Stimulated activated naive B cell treated with anti-CD40 and anti-IgM and Interleukin-4, amounts not matched to agents 10 μg/mL and 1 μg/mL and 100 μg/mL, for 72 hours (primary cell): ENCODE measurements at regions not wholly inside any gene's neighbourhood (a gene's known extent, or its start where the extent isn't known, plus 50 kb on each side); places are given as distances from the start of the nearest gene placed in this dataset.

Experiments
- ATAC-seq, 2 donors: fragments of 150-1000 bp; cut with Tn5 transposase; replicated peaks; 2 replicates each; pipeline ENCODE4 v1.10.0; 2021; ENCODE audit warnings: moderate library complexity in 1 of 2
- DNase-seq: peaks from one replicate; pipeline ENCODE4 v3.0.0; 2021
- H3K27ac Mint-ChIP-seq: one replicate; pipeline ENCODE4 v1.8.0; 2022; ENCODE audit warnings: mild to moderate bottlenecking, mixed read lengths
- H3K27me3 Mint-ChIP-seq, 2 donors: one replicate each; pipeline ENCODE4 v1.8.0; 2022; ENCODE audit warnings: mixed read lengths in 2 of 2
- H3K36me3 Mint-ChIP-seq, 2 donors: one replicate each; pipeline ENCODE4 v1.8.0; 2022; ENCODE audit warnings: mixed read lengths in 2 of 2, mild to moderate bottlenecking in 1 of 2
- H3K4me1 Mint-ChIP-seq, 2 donors: one replicate each; pipeline ENCODE4 v1.8.0; 2022; ENCODE audit warnings: mixed read lengths in 2 of 2, mild to moderate bottlenecking in 1 of 2
- H3K4me3 Mint-ChIP-seq, 2 donors: one replicate each; pipeline ENCODE4 v1.8.0; 2022; ENCODE audit warnings: mild to moderate bottlenecking in 2 of 2, mixed read lengths in 2 of 2, moderate library complexity in 1 of 2
- H3K9me3 Mint-ChIP-seq, 2 donors: one replicate each; pipeline ENCODE4 v1.8.0; 2022; ENCODE audit warnings: mixed read lengths in 2 of 2, mild to moderate bottlenecking in 1 of 2

DNA sequence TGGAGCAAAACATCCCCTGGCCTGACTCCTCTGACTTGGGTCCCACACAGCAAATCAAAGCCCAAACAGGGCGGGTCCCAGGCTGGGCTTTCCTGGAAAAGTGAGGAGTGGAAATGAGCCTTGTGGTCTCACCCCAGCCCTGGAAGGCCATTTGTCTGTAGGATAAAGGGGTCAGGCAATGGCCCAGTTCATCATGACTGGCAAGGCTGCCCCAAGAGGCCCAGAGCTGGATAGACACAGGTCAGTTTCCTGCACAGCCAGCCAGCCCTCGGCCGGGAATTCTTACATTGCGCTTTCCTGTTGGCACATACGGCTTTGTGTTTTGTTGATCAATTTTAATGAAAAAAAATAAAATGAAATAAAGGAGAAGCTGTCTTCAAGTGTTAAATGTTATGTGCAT, 174.3 kb downstream of the TSHZ3 start:
- no peaks in the 10 kb centered on the region for H3K36me3 Mint-ChIP-seq
- no peaks in the 10 kb centered on the region for H3K4me1 Mint-ChIP-seq
- H3K9me3 Mint-ChIP-seq, result peaks cover 4 to 5% of the 10 kb centered on the region in 2 donors
- no peaks in the 10 kb centered on the region for H3K27me3 Mint-ChIP-seq
- no peak overlapping the region for H3K4me3 Mint-ChIP-seq
- H3K27ac Mint-ChIP-seq, result no peak overlapping the region
- DNase-seq (no peak), ATAC-seq (no peak)

DNA sequence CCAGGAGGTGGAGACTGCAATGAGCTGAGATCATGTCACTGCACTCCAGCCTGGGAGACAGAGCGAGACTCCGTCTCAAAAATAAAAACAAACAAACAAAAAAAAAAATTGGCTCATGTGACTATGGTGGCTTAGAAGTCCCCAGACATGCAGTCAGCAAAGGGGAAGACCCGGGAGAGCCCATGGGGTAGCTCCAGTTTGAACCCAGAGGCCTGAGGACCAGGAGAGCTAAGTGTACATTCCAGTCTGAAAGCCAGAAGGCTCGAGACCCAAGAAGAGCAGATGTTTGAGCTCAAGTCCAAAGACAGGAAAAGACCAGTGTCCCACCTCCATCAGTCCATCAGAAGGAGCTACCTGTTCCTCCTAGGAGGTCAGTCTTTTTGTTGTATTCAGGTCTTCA, 175.2 kb downstream of the TSHZ3 start:
- Mint-ChIP-seq H3K27ac (no peak overlapping the region), H3K27me3 (no peaks in the 10 kb centered on the region), H3K9me3 (peaks cover 0 to 1% of the 10 kb centered on the region in 2 donors), H3K36me3 (no peaks in the 10 kb centered on the region), H3K4me3 (no peak overlapping the region), H3K4me1 (no peaks in the 10 kb centered on the region)
- ATAC-seq (no peak), DNase-seq (no peak)

- H3K27me3 Mint-ChIP-seq, result no peaks in the 10 kb centered on the region
- H3K36me3 Mint-ChIP-seq, result no peaks in the 10 kb centered on the region
- DNase-seq, result no peak
- H3K27ac Mint-ChIP-seq, result no peak overlapping the region
- H3K9me3 Mint-ChIP-seq, result no peaks in the 10 kb centered on the region
- no peaks in the 10 kb centered on the region for H3K4me1 Mint-ChIP-seq
- H3K4me3 Mint-ChIP-seq, result no peak overlapping the region
- no peak for ATAC-seq
These were observed 177.3 kb downstream of the TSHZ3 start for GRCh38 chr19:31171936-31172335.

- Mint-ChIP-seq H3K4me3 (no peak overlapping the region), H3K9me3 (no peaks in the 10 kb centered on the region), H3K36me3 (no peaks in the 10 kb centered on the region), H3K27ac (no peak overlapping the region), H3K4me1 (no peaks in the 10 kb centered on the region), H3K27me3 (no peaks in the 10 kb centered on the region)
- DNase-seq (no peak), ATAC-seq (no peak)
These were observed 179.2 kb downstream of the TSHZ3 start for GRCh38 chr19:31170046-31170445.

- Mint-ChIP-seq H3K27ac (no peak overlapping the region), H3K4me1 (no peaks in the 10 kb centered on the region), H3K9me3 (no peaks in the 10 kb centered on the region), H3K4me3 (no peak overlapping the region), H3K36me3 (no peaks in the 10 kb centered on the region), H3K27me3 (peaks cover 4 to 14% of the 10 kb centered on the region in 2 donors)
- DNase-seq (no peak), ATAC-seq (no peak)
These were observed 181.1 kb downstream of the TSHZ3 start for GRCh38 chr19:31168106-31168625.

- no peak overlapping the region for H3K27ac Mint-ChIP-seq
- no peak overlapping the region for H3K4me3 Mint-ChIP-seq
- H3K4me1 Mint-ChIP-seq, result no peaks in the 10 kb centered on the region
- peaks cover 4 to 18% of the 10 kb centered on the region in 2 donors for H3K27me3 Mint-ChIP-seq
- DNase-seq, result no peak
- H3K36me3 Mint-ChIP-seq, result no peaks in the 10 kb centered on the region
- ATAC-seq, result no peak
- H3K9me3 Mint-ChIP-seq, result no peaks in the 10 kb centered on the region
These were observed 181.5 kb downstream of the TSHZ3 start for GRCh38 chr19:31167690-31168089.

DNA sequence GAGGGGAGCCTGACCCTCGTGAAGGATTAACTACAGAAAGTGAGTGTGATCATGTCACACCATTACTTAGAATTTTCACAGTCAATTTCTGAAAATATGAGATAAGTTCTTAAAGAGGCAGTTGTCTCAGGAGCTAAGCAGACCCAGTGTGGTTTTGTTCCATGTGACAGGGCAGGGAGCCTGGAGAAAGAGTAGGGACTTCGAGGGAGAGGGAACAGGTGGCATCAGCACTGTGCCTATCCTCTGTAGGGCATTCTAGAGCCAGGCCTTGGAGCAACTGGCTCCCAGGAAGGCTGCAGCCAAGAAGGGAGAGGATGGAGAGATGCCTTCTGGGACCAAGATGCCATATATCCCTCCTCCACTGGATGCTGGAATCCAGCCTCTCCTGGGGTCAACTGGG, 183.0 kb downstream of the TSHZ3 start:
- H3K4me1 Mint-ChIP-seq, result no peaks in the 10 kb centered on the region
- peaks cover 0 to 2% of the 10 kb centered on the region in 2 donors for H3K9me3 Mint-ChIP-seq
- ATAC-seq, result no peak
- DNase-seq, result no peak
- no peak overlapping the region for H3K27ac Mint-ChIP-seq
- peaks cover 4 to 18% of the 10 kb centered on the region in 2 donors for H3K27me3 Mint-ChIP-seq
- H3K36me3 Mint-ChIP-seq, result no peaks in the 10 kb centered on the region
- no peak overlapping the region for H3K4me3 Mint-ChIP-seq

DNA sequence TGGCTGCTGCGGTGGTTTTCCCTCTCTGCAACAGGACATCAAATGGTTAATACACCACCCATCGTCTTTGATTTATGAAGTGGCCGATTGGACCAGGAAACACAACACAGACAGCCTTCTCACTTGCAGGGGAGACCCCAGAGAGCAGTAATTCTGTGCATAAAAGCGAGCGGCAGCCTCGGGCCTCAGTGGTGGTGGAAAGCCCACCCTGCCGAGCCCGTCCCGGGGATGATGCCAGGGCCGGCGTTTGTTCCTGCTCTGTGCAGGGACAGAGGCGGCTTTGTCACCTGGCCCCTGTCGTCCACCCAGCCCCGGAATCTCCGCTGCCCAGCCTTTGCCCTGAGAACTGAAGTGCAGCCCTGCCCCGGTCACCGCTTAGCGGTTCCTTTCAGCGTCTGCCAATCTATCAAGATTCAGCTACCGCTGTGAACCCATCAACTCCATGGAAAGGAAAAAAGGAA, 184.4 kb downstream of the TSHZ3 start:
- peaks cover 0 to 4% of the 10 kb centered on the region in 2 donors for H3K9me3 Mint-ChIP-seq
- H3K27ac Mint-ChIP-seq, result no peak overlapping the region
- H3K4me1 Mint-ChIP-seq, result no peaks in the 10 kb centered on the region
- H3K4me3 Mint-ChIP-seq, result no peak overlapping the region
- peaks cover 4 to 18% of the 10 kb centered on the region in 2 donors for H3K27me3 Mint-ChIP-seq
- no peak for ATAC-seq
- H3K36me3 Mint-ChIP-seq, result no peaks in the 10 kb centered on the region
- DNase-seq, result no peak

- H3K9me3 Mint-ChIP-seq, result peaks cover 4 to 6% of the 10 kb centered on the region in 2 donors
- DNase-seq (no peak), ATAC-seq (no peak)
- H3K27ac Mint-ChIP-seq, result no peak overlapping the region
- H3K36me3 Mint-ChIP-seq, result no peaks in the 10 kb centered on the region
- H3K27me3 Mint-ChIP-seq, result peaks cover 4 to 18% of the 10 kb centered on the region in 2 donors
- H3K4me1 Mint-ChIP-seq, result no peaks in the 10 kb centered on the region
- H3K4me3 Mint-ChIP-seq, result no peak overlapping the region
These were observed 188.8 kb downstream of the TSHZ3 start for GRCh38 chr19:31160336-31160926.

DNA sequence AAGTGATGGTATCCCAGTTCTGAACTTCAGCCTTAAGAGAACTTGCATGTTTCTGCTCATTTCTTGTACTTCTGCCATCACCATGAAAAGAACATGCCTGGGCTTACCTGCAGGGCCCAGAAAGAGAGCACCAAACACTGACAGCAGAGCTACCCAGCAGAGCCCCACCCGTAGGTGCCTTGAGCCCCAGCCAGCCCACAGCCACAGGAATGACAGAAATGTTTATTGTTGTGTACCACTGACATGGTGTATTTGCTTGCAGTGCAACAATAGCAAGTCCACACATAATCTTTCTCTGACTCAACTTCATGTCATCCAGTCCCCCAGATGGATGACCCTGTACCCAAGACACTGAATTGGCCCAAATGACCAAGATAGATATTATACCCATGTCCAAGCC, 195.2 kb downstream of the TSHZ3 start:
- Mint-ChIP-seq H3K36me3 (no peaks in the 10 kb centered on the region), H3K27ac (no peak overlapping the region), H3K4me3 (no peak overlapping the region), H3K27me3 (no peaks in the 10 kb centered on the region), H3K9me3 (peaks cover 2 to 4% of the 10 kb centered on the region in 2 donors), H3K4me1 (no peaks in the 10 kb centered on the region)
- DNase-seq (no peak), ATAC-seq (no peak)

GRCh38 chr19:31152906-31153305, 196.3 kb downstream of the TSHZ3 start:
- Mint-ChIP-seq H3K9me3 (peaks cover 2 to 4% of the 10 kb centered on the region in 2 donors), H3K4me1 (no peaks in the 10 kb centered on the region), H3K4me3 (no peak overlapping the region), H3K27me3 (no peaks in the 10 kb centered on the region), H3K36me3 (no peaks in the 10 kb centered on the region), H3K27ac (no peak overlapping the region)
- DNase-seq (no peak), ATAC-seq (no peak)

- Mint-ChIP-seq H3K27me3 (no peaks in the 10 kb centered on the region), H3K9me3 (no peaks in the 10 kb centered on the region), H3K27ac (no peak overlapping the region), H3K4me3 (no peak overlapping the region), H3K4me1 (no peaks in the 10 kb centered on the region), H3K36me3 (no peaks in the 10 kb centered on the region)
- DNase-seq (no peak), ATAC-seq (no peak)
These were observed 199.7 kb downstream of the TSHZ3 start for GRCh38 chr19:31149441-31149941.

DNA sequence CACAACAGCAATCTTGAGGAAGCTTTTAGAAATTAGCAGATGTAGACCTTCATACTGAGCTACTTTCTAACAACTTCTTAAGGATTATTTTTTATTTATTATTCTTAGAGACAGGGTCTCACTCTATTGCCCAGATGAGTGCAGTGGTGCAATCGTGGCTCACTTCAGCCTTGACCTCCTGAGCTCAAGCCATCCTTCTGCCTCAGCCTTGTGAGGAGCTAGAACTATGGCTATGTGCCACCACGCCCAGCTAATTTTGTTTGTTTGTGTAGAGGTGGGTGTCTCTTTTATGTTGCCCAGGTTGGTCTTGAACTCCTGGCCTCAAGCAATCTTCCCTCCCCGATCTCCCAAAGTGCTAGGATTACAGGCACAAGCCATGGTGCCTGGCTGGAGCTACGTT, 200.6 kb downstream of the TSHZ3 start:
- H3K9me3 Mint-ChIP-seq, result no peaks in the 10 kb centered on the region
- no peak overlapping the region for H3K27ac Mint-ChIP-seq
- H3K4me3 Mint-ChIP-seq, result no peak overlapping the region
- ATAC-seq (no peak), DNase-seq (no peak)
- H3K27me3 Mint-ChIP-seq, result no peaks in the 10 kb centered on the region
- H3K36me3 Mint-ChIP-seq, result no peaks in the 10 kb centered on the region
- no peaks in the 10 kb centered on the region for H3K4me1 Mint-ChIP-seq

- Mint-ChIP-seq H3K27me3 (no peaks in the 10 kb centered on the region), H3K4me1 (no peaks in the 10 kb centered on the region)
These were observed 202.0 kb downstream of the TSHZ3 start for GRCh38 chr19:31147234-31147633.

DNA sequence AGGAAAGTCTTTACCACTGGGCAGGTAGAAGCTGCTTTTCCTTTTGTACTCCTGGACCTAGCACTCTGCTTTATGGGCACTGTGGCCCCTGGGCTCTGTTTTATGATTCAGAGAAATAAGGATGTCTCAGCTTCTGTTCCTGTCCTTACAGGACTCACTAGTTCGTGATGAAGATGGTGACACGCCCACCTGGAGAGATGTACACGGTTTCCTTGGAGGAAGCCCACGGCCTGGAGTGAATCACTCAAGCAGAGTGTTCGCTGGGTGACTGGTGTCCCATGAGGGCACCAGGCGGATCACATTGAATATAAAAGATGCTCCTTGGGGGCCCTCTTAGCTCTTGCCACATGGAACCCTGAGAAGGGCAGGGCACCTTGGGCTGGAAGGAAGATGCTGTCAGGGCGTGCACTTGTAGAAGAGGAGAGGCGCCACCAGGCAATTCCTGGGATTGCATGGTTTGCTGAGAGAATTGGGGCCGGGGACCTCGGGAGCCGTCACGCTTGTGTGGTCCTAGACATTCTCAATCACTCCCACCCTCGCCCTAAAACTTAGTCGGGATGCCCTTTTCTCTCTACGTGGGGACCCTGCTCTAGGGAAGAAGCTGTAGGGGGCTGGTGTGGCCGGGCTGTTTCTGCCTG, 202.6 kb downstream of the TSHZ3 start:
- DNase-seq (no peak), ATAC-seq (no peak)
- Mint-ChIP-seq H3K4me1 (no peaks in the 10 kb centered on the region), H3K9me3 (no peaks in the 10 kb centered on the region), H3K36me3 (no peaks in the 10 kb centered on the region), H3K4me3 (no peak overlapping the region), H3K27me3 (no peaks in the 10 kb centered on the region), H3K27ac (no peak overlapping the region)

More at GRCh38 chr19:31147234-31147633, 202.0 kb downstream of the TSHZ3 start:
- ATAC-seq (no peak), DNase-seq (no peak)
- Mint-ChIP-seq H3K27ac (no peak overlapping the region), H3K9me3 (no peaks in the 10 kb centered on the region), H3K36me3 (no peaks in the 10 kb centered on the region), H3K4me3 (no peak overlapping the region)
